Mesodermal cell (in vitro differentiated cells): ENCODE measurements at regions not wholly inside any gene's neighbourhood (a gene's known extent, or its start where the extent isn't known, plus 50 kb on each side); places are given as distances from the start of the nearest gene placed in this dataset.
"Not testable (repeated sequence)": the region's sequence is repeated elsewhere in the genome, so short reads cannot be mapped to it uniquely, and the experiment has no call there.

Experiments
- H3K27ac ChIP-seq: 2 replicates; pipeline ENCODE4 v1.7.0; 2013; ENCODE audit warnings: mild to moderate bottlenecking, low read depth, low read length, moderate library complexity; ENCODE audit not compliant: severe bottlenecking
- H3K36me3 ChIP-seq: 2 replicates; pipeline ENCODE4 v1.7.1; 2013; ENCODE audit warnings: mild to moderate bottlenecking, low read length, moderate library complexity; ENCODE audit not compliant: control insufficient read depth, insufficient read depth
- H3K4me1 ChIP-seq: one replicate; pipeline ENCODE4 v1.7.1; 2013; ENCODE audit warnings: mild to moderate bottlenecking, low read length; ENCODE audit not compliant: insufficient read depth, control insufficient read depth, poor library complexity, severe bottlenecking
- H3K4me3 ChIP-seq: 2 replicates; pipeline ENCODE4 v1.7.0; 2013; ENCODE audit warnings: low read length, control low read depth, mild to moderate bottlenecking; ENCODE audit not compliant: insufficient read depth, poor library complexity, severe bottlenecking; ENCODE audit errors: extremely low read depth
- H3K9me3 ChIP-seq: 2 replicates; pipeline ENCODE4 v1.7.1; 2013; ENCODE audit warnings: mild to moderate bottlenecking, low read length, moderate library complexity; ENCODE audit not compliant: control insufficient read depth
- WGBS, 2 experiments: methylation state at CpG; one replicate each; pipeline ENCODE4 v1.1.5; 2013; ENCODE audit warnings: missing lambda C conversion rate in 2 of 2; ENCODE audit not compliant: insufficient coverage in 2 of 2; 5-methylcytosine and 5-hydroxymethylcytosine counted together

DNA sequence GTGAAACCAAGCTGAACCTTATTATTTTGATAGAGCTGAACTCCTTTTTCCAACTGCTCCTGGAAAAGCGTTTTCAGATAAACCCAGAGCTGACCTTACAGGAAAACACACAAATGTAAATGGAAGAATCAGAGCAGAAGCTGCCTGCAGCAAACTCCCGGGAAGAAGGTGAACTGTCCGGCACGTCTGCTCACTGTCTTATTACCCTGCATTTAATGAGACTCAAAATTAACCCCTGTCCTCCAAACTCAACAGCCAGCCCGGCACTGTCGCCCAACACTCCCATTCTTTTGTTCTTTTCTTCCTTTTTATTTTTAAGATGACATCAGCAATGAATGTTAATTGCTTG is 1046.9 kb upstream of the FLRT2 start:
- Histone ChIP-seq H3K4me1 (peaks cover 24% of the 10 kb centered on the region), H3K9me3 (no peaks in the 10 kb centered on the region), H3K4me3 (no peak overlapping the region), H3K27ac (no peak overlapping the region), H3K36me3 (no peaks in the 10 kb centered on the region)
- 78 to 85% methylated on average over 3 to 4 of the region's 6 CpGs for WGBS, 2 experiments

- H3K4me3 ChIP-seq, H3K9me3 ChIP-seq, H3K27ac ChIP-seq, H3K36me3 ChIP-seq: not testable (repeated sequence)
- WGBS, 2 experiments, result no CpG with 5 or more reads among the region's 4 CpGs
- peaks cover 23% of the 10 kb centered on the region for H3K4me1 ChIP-seq
Observed at GRCh38 chr14:84484243-84484642, 1045.7 kb upstream of the FLRT2 start.

DNA sequence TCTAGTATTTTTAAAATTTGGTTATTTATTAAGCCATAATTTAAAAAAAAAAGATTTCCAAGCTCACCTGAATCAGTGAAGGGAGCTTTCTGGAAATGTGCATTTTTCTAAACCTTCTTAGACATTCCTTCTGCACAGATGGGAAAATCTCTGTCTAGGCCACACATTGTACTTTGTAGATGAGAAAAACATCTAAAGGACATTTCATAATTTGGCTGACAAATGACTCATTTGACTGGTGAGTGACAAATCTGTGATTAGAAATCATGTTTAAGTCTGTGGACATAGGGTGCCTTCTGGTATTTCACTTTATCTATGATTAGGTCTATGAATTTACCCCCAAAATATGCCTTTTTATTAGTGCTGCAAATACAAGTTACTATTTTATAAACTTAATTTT is 1044.9 kb upstream of the FLRT2 start:
- peaks cover 23% of the 10 kb centered on the region for H3K4me1 ChIP-seq
- H3K27ac ChIP-seq, result no peak overlapping the region
- no peaks in the 10 kb centered on the region for H3K36me3 ChIP-seq
- H3K9me3 ChIP-seq, result no peaks in the 10 kb centered on the region
- no peak overlapping the region for H3K4me3 ChIP-seq

DNA sequence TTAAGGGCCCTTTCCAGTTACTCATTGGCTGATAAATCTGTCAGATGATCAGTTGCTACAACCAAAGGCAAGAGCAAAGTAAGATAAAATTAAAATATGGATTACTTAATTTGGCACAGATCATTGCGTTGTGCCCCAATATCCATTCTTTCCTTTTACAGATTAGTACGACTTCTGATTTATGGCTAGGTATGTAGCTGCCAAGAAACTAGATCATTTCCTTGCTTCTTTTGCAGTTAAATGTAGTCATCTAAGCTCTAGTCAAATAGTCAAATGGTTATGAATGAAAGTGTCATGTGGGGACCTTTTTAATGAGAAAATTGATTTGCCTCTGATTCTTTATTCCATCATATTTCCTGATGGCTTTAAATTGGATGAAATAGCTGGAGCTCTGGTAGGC is 1039.9 kb upstream of the FLRT2 start:
- H3K4me3 ChIP-seq, result no peak overlapping the region
- H3K27ac ChIP-seq, result no peak overlapping the region
- no peaks in the 10 kb centered on the region for H3K9me3 ChIP-seq
- WGBS, 2 experiments, result 100% methylated on average over 2 of the region's 2 CpGs; no CpG with 5 or more reads in 1 of the 2 experiments
- no peaks in the 10 kb centered on the region for H3K36me3 ChIP-seq
- H3K4me1 ChIP-seq, result no peaks in the 10 kb centered on the region

DNA sequence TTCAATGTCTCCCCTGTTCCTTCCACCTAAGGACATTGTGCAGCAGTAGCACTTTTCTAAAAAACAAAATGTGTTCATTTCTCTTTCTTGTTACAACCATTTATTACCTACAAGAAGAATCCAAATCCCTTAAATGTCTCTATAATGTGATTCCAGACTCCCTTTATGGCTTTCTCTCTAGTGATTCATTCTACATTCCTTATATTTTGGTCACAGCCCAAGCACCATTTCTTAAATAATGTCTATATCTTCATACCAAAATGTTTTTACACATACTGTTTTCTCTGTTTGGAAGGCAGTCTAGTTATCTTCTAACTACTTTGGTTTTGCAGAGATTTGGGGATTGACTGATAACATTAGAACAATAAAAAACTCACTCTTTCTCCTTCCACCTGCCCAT is 1037.3 kb upstream of the FLRT2 start:
- Histone ChIP-seq H3K36me3 (no peaks in the 10 kb centered on the region), H3K4me3 (no peak overlapping the region), H3K4me1 (no peaks in the 10 kb centered on the region), H3K9me3 (no peaks in the 10 kb centered on the region), H3K27ac (no peak overlapping the region)

DNA sequence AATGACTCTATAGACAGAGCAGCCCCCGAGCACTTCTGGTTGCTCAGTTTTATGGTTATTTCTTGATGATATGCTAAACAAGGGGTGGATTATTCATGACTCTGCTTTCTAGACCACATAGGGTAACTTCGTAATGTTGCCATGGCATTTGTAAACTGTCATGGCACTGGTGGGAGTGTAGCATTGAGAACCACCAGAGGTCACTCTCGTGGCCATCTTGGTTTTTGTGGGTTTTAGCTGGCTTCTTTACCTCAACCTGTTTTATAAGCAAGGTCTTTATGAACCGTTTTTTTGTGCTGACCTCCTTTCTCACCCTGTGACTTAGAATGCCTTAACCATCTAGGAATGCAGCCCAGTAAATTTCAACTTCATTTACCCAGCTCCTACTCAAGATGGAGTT is 1036.2 kb upstream of the FLRT2 start:
- Histone ChIP-seq H3K27ac (no peak overlapping the region), H3K4me1 (no peaks in the 10 kb centered on the region), H3K36me3 (no peaks in the 10 kb centered on the region), H3K9me3 (no peaks in the 10 kb centered on the region), H3K4me3 (no peak overlapping the region)
- 88 to 98% methylated on average over 3 to 4 of the region's 4 CpGs for WGBS, 2 experiments

- H3K4me3 ChIP-seq, result no peak overlapping the region
- no peaks in the 10 kb centered on the region for H3K9me3 ChIP-seq
- H3K27ac ChIP-seq, result no peak overlapping the region
- H3K4me1 ChIP-seq, result no peaks in the 10 kb centered on the region
- WGBS, 2 experiments, result 83 to 93% methylated on average over 1 to 2 of the region's 2 CpGs
- H3K36me3 ChIP-seq, result no peaks in the 10 kb centered on the region
Observed at GRCh38 chr14:84496677-84497076, 1033.3 kb upstream of the FLRT2 start.

DNA sequence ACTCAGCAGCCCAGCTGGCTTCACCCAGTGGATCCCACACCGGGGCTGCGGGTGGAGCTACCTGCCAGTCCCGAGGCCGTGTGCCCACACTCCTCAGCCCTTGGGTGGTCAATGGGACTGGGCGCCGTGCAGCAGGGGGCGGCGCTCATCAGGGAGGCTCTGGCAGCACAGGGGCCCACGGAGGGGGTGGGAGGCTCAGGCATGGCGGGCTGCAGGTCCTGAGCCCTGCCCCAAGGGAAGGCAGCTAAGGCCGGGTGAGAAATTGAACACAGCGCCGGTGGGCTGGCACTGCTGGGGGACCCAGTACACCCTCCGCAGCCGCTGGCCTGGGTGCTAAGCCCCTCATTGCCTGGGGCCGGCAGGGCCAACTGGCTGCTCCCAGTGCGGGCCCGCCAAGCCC is 1017.1 kb upstream of the FLRT2 start:
- not testable (repeated sequence) for H3K9me3 ChIP-seq, H3K4me3 ChIP-seq, H3K27ac ChIP-seq, H3K36me3 ChIP-seq, H3K4me1 ChIP-seq
- 95 to 99% methylated on average over 14 of the region's 18 CpGs for WGBS, 2 experiments

- no peak overlapping the region for H3K27ac ChIP-seq
- no peaks in the 10 kb centered on the region for H3K36me3 ChIP-seq
- no peaks in the 10 kb centered on the region for H3K4me1 ChIP-seq
- H3K4me3 ChIP-seq, result no peak overlapping the region
- WGBS, 2 experiments, result 92 to 100% methylated on average over 1 to 2 of the region's 3 CpGs
- H3K9me3 ChIP-seq, result no peaks in the 10 kb centered on the region
Observed at GRCh38 chr14:84519836-84520235, 1010.1 kb upstream of the FLRT2 start.

DNA sequence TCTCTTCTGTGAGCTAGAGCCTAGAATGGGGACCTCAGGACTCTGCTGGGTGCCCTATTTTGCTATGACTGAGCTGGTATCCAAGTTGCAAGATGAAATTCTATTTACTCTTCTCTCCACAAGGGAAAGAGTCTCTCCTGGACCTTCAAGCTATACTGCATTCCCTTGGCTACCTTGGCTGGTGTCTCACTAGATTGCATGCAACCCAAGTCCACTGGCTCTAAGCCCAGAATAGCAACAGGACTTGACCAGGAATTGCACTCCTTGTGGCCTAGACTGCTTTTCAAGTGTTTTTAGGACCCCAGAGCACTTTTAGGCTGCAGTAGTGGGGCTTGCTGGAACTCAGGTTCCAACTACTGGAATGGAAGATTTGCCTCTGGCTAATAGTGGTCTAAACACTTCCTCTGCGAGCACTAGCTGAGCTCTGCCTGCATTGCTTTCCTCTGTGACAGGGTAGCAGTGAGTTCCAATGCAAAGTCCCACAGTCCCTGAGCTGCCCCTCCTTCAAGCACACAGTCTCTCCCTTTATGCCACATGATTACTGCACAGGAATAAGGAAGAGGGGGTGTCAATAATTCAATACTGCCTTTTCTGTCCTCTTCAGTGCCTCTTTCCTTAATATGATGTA is 1009.1 kb upstream of the FLRT2 start:
- Histone ChIP-seq H3K4me3 (no peak overlapping the region), H3K9me3 (no peaks in the 10 kb centered on the region), H3K36me3 (no peaks in the 10 kb centered on the region), H3K4me1 (no peaks in the 10 kb centered on the region), H3K27ac (no peak overlapping the region)
- WGBS, 2 experiments, result 80 to 89% methylated on average over 1 of the region's 1 CpG

- Histone ChIP-seq H3K9me3 (no peaks in the 10 kb centered on the region), H3K4me3 (no peak overlapping the region), H3K27ac (no peak overlapping the region), H3K36me3 (no peaks in the 10 kb centered on the region), H3K4me1 (no peaks in the 10 kb centered on the region)
- WGBS, 2 experiments, result 80% methylated on average over 1 of the region's 2 CpGs; no CpG with 5 or more reads in 1 of the 2 experiments
Observed at GRCh38 chr14:84523746-84524145, 1006.2 kb upstream of the FLRT2 start.
